Heart left ventricle (tissue), 16 donors: ENCODE measurements at regions not wholly inside any gene's neighbourhood (a gene's known extent, or its start where the extent isn't known, plus 50 kb on each side); places are given as distances from the start of the nearest gene placed in this dataset.

Experiments
- ATAC-seq, 4 donors: fragments of 200-7000 bp; cut with Tn5 transposase; one replicate each; pipeline ENCODE4 v1.9.1; 2020 to 2022; ENCODE audit warnings: moderate library complexity in 4 of 4, mild to moderate bottlenecking in 3 of 4, moderate number of reproducible peaks in 1 of 4
- DNase-seq, 5 donors: peaks; one replicate each; pipeline ENCODE4 v3.0.0-alpha.2; 2020
- H3K27ac ChIP-seq, 12 donors: fragments of 200-600 bp; sonication (generic) in 4 of 12; one replicate each; pipeline versions ENCODE4 v1.5.0 to v1.8.0; 2016 to 2022; ENCODE audit warnings: mild to moderate bottlenecking in 2 of 12
- H3K27me3 ChIP-seq, 9 donors: fragments of 200-600 bp; sonication (generic) in 2 of 9; one replicate each; pipeline versions ENCODE4 v1.5.1 to v1.8.0; 2016 to 2022; ENCODE audit warnings: mild to moderate bottlenecking in 3 of 9
- H3K36me3 ChIP-seq, 9 donors: fragments of 200-600 bp; sonication (generic) in 2 of 9; one replicate each; pipeline versions ENCODE4 v1.5.0 to v1.8.0; 2018 to 2022; ENCODE audit warnings: mild to moderate bottlenecking in 2 of 9
- H3K4me1 ChIP-seq, 12 donors: fragments of 200-600 bp; sonication (generic) in 4 of 12; one replicate each; pipeline versions ENCODE4 v1.5.0 to v1.8.0; 2016 to 2022; ENCODE audit warnings: mild to moderate bottlenecking in 3 of 12
- H3K4me3 ChIP-seq, 12 donors: fragments of 200-600 bp; sonication (generic) in 4 of 12; one replicate each; pipeline versions ENCODE4 v1.5.0 to v1.8.0; 2017 to 2022; ENCODE audit warnings: mild to moderate bottlenecking in 9 of 12, moderate library complexity in 4 of 12
- H3K9me3 ChIP-seq, 12 donors: fragments of 200-600 bp; sonication (generic) in 4 of 12; one replicate each; pipeline versions ENCODE4 v1.5.0 to v1.8.0; 2016 to 2022; ENCODE audit warnings: mild to moderate bottlenecking in 1 of 12
- CTCF ChIP-seq, 12 donors: fragments of 200-600 bp; sonication (generic) in 4 of 12; IDR thresholded peaks; one replicate each; pipeline versions ENCODE4 v1.5.0 to v1.8.0; 2018 to 2022; ENCODE audit warnings: antibody characterized with exemption in 12 of 12, mild to moderate bottlenecking in 5 of 12
- POLR2A ChIP-seq, 2 donors: fragments of 450-650 bp; IDR thresholded peaks; one replicate each; pipeline ENCODE4 v1.6.1; 2017; ENCODE audit warnings: antibody characterized with exemption in 2 of 2, mild to moderate bottlenecking in 2 of 2, moderate library complexity in 2 of 2
- WGBS, 4 donors: extraction: QIAGEN DNeasy Blood & Tissue Kit in 2 of 4; methylation state at CpG; one replicate each; pipeline versions ENCODE4 v1.1.5 to v1.1.7; 2013 to 2018; 5-methylcytosine and 5-hydroxymethylcytosine counted together
- intact Hi-C, 10 donors: fragments of 100-400 bp; cut with DNase I; formaldehyde crosslinking; loops; one replicate each; pipeline versions ENCODE4 v1.11.1 to v1.14.2; 2022
- donor health status: ischemic (EF 13 %, LVEDD 7.1; RV severe dilation, severe dysfunction).
- donor health status: healthy with polysubstance abuse.
- donor health status: DM: no; HTN: yes; CAD: no.
- donor health status: DM: no; HTN: no; CAD: no.
- donor health status: ischemic (EF 25% LVEDD 6.9; RV normal size, moderate dysfunction).
- donor health status: ischemic (EF 25% LVEDD 5.7; RV mildly dilated, moderate dysfunction).
- donor health status: healthy.
- donor health status: DM: yes; HTN: yes; CAD: no.
- donor health status: ischemic (EF 35%, LVEDD 5.7; RV mildly dilated, moderate dysfunction).
- donor health status: nonischemic (EF 11% LVEDD 7.7; RV severe dilation, severe dysfunction).
- donor health status: DM: yes; HTN: yes; CAD: no.
- donor health status: PGD.
- donor health status: ischemic (EF 29% LVEDD 5.4; RV normal size, mild dysfunction).
- donor health status: nonischemic (EF 23%, LVEDD 6.1; RV moderate dilation, normal function).

- no peak for DNase-seq
- no peaks in the 10 kb centered on the region for H3K9me3 ChIP-seq
- intact Hi-C loops = no loop called here
- H3K36me3 ChIP-seq = no peaks in the 10 kb centered on the region
- no peak overlapping the region for H3K27ac ChIP-seq
- no peak overlapping the region for H3K4me3 ChIP-seq
- WGBS, 4 donors = 42 to 75% (median 72%) methylated on average over 1 of the region's 1 CpG
- TF ChIP-seq POLR2A (IDR thresholded peaks at IDR 0.05) (no peak), CTCF (IDR thresholded peaks at IDR 0.05) (no peak)
- H3K4me1 ChIP-seq = no peaks in the 10 kb centered on the region
- no peaks in the 10 kb centered on the region for H3K27me3 ChIP-seq
- no peak for ATAC-seq
These were observed 437.1 kb upstream of the PMFBP1 start for GRCh38 chr16:72609066-72609465.

- no peak for ATAC-seq
- Histone ChIP-seq H3K4me1 (no peaks in the 10 kb centered on the region), H3K27ac (no peak overlapping the region), H3K9me3 (peaks cover 0 to 9% (median 0%) of the 10 kb centered on the region in 12 donors), H3K4me3 (no peak overlapping the region), H3K27me3 (no peaks in the 10 kb centered on the region), H3K36me3 (no peaks in the 10 kb centered on the region)
- DNase-seq = no peak
- 83 to 90% (median 87%) methylated on average over 3 of the region's 3 CpGs for WGBS, 4 donors
- intact Hi-C loops = no loop called here
- TF ChIP-seq POLR2A (IDR thresholded peaks at IDR 0.05) (no peak), CTCF (IDR thresholded peaks at IDR 0.05) (no peak)
These were observed 432.4 kb upstream of the PMFBP1 start for GRCh38 chr16:72604375-72604774.

- no peak overlapping the region for H3K27ac ChIP-seq
- no peak overlapping the region for H3K4me3 ChIP-seq
- TF ChIP-seq POLR2A (IDR thresholded peaks at IDR 0.05) (no peak), CTCF (IDR thresholded peaks at IDR 0.05) (no peak)
- DNase-seq (no peak), ATAC-seq (no peak)
- 90 to 96% (median 94%) methylated on average over 2 of the region's 2 CpGs for WGBS, 4 donors
- intact Hi-C loops = no loop called here
- no peaks in the 10 kb centered on the region for H3K4me1 ChIP-seq
- H3K36me3 ChIP-seq = no peaks in the 10 kb centered on the region
- H3K27me3 ChIP-seq = no peaks in the 10 kb centered on the region
- H3K9me3 ChIP-seq = peaks cover 0 to 9% (median 0%) of the 10 kb centered on the region in 12 donors
These were observed 430.5 kb upstream of the PMFBP1 start for GRCh38 chr16:72602499-72602898.

GRCh38 chr16:72598696-72599095, 426.7 kb upstream of the PMFBP1 start:
- TF ChIP-seq POLR2A (IDR thresholded peaks at IDR 0.05) (no peak), CTCF (IDR thresholded peaks at IDR 0.05) (no peak)
- no peaks in the 10 kb centered on the region for H3K36me3 ChIP-seq
- H3K4me1 ChIP-seq = no peaks in the 10 kb centered on the region
- H3K9me3 ChIP-seq = peaks cover 0 to 9% (median 0%) of the 10 kb centered on the region in 12 donors
- DNase-seq = no peak
- H3K27ac ChIP-seq = no peak overlapping the region
- H3K4me3 ChIP-seq = no peak overlapping the region
- no peak for ATAC-seq
- intact Hi-C loops = no loop called here
- H3K27me3 ChIP-seq = no peaks in the 10 kb centered on the region
